Sigmoid colon (tissue), 4 donors: ENCODE measurements at regions not wholly inside any gene's neighbourhood (a gene's known extent, or its start where the extent isn't known, plus 50 kb on each side); places are given as distances from the start of the nearest gene placed in this dataset.

ENCODE experiments used
- EP300 ChIP-seq, 4 donors: sonication (generic); formaldehyde crosslinking; IDR thresholded peaks; one replicate each; pipeline ENCODE4 v1.6.1; 2017; ENCODE audit warnings: antibody characterized with exemption in 4 of 4
- POLR2A ChIP-seq, 2 donors: fragments of 450-650 bp; IDR thresholded peaks; one replicate each; pipeline ENCODE4 v1.6.1; 2016; ENCODE audit warnings: antibody characterized with exemption in 2 of 2, mild to moderate bottlenecking in 2 of 2, moderate library complexity in 2 of 2
- POLR2AphosphoS5 ChIP-seq, 4 donors: sonication (generic); formaldehyde crosslinking; IDR thresholded peaks; one replicate each; pipeline ENCODE4 v1.6.1; 2017; ENCODE audit warnings: antibody characterized with exemption in 4 of 4
- TF ChIP-seq, protein P1 (sequence below), 4 experiments: fragments of 450-650 bp in 3 of 4; fragments of 200-600 bp in 1 of 4; IDR thresholded peaks; one replicate each; pipeline ENCODE4 v1.5.1; 2016 to 2019; ENCODE audit warnings: antibody characterized with exemption in 4 of 4, mild to moderate bottlenecking in 3 of 4, moderate library complexity in 2 of 4

DNA sequence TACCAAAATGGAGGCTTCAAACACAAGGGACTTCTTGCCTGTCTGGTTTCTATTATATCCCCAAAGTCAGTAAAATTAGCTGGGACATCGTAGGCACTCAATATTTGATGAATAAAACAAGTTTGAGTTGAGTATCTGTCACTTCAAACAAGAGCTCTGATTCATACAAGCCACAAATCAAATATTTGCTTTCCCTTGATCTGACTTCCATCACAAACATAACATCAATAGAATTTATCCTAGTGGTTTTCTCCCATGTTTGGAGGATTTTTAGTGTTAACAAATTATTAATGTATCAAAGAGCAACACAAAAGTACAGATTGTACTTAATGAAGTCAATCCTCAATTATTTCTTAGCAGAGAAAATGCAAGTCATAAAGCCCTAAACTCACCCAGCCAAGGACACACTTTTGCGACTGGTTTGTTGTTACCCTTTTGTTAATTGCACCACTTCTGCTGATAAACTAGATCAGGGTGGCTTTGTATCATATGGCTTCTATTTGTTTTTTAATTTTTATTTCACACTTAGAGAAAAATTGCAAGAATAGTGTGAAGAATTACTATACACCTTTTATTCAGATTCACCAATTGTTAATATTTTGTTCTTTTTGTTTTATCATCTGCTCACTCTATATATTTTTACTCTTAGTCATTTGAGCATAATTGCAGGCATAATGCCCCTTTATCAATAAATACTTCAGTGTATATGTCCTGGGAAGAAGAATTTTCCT is 117.4 kb upstream of the PRDM1 start:
- TF ChIP-seq, protein P1, sequence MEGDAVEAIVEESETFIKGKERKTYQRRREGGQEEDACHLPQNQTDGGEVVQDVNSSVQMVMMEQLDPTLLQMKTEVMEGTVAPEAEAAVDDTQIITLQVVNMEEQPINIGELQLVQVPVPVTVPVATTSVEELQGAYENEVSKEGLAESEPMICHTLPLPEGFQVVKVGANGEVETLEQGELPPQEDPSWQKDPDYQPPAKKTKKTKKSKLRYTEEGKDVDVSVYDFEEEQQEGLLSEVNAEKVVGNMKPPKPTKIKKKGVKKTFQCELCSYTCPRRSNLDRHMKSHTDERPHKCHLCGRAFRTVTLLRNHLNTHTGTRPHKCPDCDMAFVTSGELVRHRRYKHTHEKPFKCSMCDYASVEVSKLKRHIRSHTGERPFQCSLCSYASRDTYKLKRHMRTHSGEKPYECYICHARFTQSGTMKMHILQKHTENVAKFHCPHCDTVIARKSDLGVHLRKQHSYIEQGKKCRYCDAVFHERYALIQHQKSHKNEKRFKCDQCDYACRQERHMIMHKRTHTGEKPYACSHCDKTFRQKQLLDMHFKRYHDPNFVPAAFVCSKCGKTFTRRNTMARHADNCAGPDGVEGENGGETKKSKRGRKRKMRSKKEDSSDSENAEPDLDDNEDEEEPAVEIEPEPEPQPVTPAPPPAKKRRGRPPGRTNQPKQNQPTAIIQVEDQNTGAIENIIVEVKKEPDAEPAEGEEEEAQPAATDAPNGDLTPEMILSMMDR (IDR thresholded peaks at IDR 0.05) = no peak
- TF ChIP-seq POLR2AphosphoS5 (IDR thresholded peaks at IDR 0.05) (no peak), POLR2A (IDR thresholded peaks at IDR 0.05) (no peak), EP300 (IDR thresholded peaks at IDR 0.05) (no peak)
